ENCODE measurements at regions not wholly inside any gene's neighbourhood (a gene's known extent, or its start where the extent isn't known, plus 50 kb on each side); places are given as distances from the start of the nearest gene placed in this dataset.

DNA sequence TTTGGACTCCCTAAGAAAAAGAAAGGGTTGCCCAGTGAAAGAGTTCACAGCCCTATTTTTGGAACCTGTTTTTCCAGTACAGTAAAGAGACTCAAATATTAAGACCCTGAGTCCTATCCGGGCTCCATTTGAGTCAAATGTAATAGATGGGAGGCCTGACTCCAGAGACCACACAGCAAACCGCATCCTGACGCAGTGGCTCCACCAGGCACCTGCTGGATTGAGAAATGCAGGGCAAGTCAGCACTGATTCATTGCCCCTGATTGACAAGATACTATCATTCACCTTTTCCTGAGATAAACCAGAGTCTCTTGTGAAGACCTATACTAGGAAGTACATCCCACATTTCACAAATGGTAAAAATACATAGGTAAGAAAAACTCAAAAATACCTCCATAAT is 715.7 kb upstream of the SOX9 start:
- Histone ChIP-seq H3K4me2 (ENCODE audit: insufficient read depth, low read length) (no peak overlapping the region), H3K27me3 (ENCODE audit: control insufficient read depth in 2 of 2, insufficient read depth in 2 of 2, low read length in 2 of 2) (no peaks in the 10 kb centered on the region), H3K27ac (ENCODE audit: insufficient read depth, low read depth, low read length) (no peak overlapping the region), H4K20me1 (replicated peaks; ENCODE audit: control insufficient read depth, extremely low read depth, insufficient read depth, low read length) (no peaks in the 10 kb centered on the region), H3K79me2 (ENCODE audit: control insufficient read depth, insufficient read depth, low read length) (no peaks in the 10 kb centered on the region), H3K9me3 (replicated peaks; ENCODE audit: control insufficient read depth, insufficient read depth, low read length) (peaks cover 2% of the 10 kb centered on the region), H3K9ac (replicated peaks; ENCODE audit: extremely low read depth, insufficient read depth, low read length) (no peak overlapping the region), H3K4me3 (replicated peaks in 1 of 3; ENCODE audit: insufficient read depth in 1 of 3, low read depth in 1 of 3, low read length in 3 of 3) (no peak overlapping the region), H3K4me1 (ENCODE audit: control insufficient read depth, extremely low read depth, insufficient read depth, low read length) (no peaks in the 10 kb centered on the region), H3K9me1 (replicated peaks; ENCODE audit: control insufficient read depth, extremely low read depth, insufficient read depth, low read length) (no peaks in the 10 kb centered on the region), H2AFZ (ENCODE audit: low read depth, low read length) (no peak overlapping the region), H3K36me3 (ENCODE audit: control insufficient read depth in 2 of 2, extremely low read depth in 1 of 2, insufficient read depth in 2 of 2, low read length in 2 of 2) (no peaks in the 10 kb centered on the region)
- no peak for FAIRE-seq
- dilution Hi-C loops (cut with MboI; ENCODE audit: extremely low pct_ligation_motif_present, low sequenced_read_pairs): no loop called here
- POLR2A ChIA-PET: no interaction called here
- intact Hi-C loops (cut with micrococcal nuclease): no loop called here
- CTCF ChIA-PET: no interaction called here
- no TSS peak for BruUV-seq (replicated peaks)
- DNase-seq (ENCODE audit: low read depth, low spot score): no peak
- TF ChIP-seq POLR2AphosphoS5 (IDR thresholded peaks at IDR 0.05; ENCODE audit: insufficient read depth, low read depth, low read length) (no peak), POLR2A (IDR thresholded peaks at IDR 0.05; ENCODE audit: low read depth, low read length) (no peak), FOS (IDR thresholded peaks at IDR 0.05; ENCODE audit: borderline replicate concordance, insufficient read depth, low read length) (no peak), GATA2 (IDR thresholded peaks at IDR 0.05; ENCODE audit: insufficient read depth, insufficient read length, low read depth, low read length) (no peak), EZH2 (IDR thresholded peaks at IDR 0.05; ENCODE audit: borderline replicate concordance, low read depth, low read length, severe bottlenecking) (no peak), MYC (IDR thresholded peaks at IDR 0.05; ENCODE audit: low read depth, low read length) (no peak), JUN (IDR thresholded peaks at IDR 0.05; ENCODE audit: borderline replicate concordance, insufficient read depth, insufficient read length, low read depth) (no peak)
- TF ChIP-seq, protein P1, sequence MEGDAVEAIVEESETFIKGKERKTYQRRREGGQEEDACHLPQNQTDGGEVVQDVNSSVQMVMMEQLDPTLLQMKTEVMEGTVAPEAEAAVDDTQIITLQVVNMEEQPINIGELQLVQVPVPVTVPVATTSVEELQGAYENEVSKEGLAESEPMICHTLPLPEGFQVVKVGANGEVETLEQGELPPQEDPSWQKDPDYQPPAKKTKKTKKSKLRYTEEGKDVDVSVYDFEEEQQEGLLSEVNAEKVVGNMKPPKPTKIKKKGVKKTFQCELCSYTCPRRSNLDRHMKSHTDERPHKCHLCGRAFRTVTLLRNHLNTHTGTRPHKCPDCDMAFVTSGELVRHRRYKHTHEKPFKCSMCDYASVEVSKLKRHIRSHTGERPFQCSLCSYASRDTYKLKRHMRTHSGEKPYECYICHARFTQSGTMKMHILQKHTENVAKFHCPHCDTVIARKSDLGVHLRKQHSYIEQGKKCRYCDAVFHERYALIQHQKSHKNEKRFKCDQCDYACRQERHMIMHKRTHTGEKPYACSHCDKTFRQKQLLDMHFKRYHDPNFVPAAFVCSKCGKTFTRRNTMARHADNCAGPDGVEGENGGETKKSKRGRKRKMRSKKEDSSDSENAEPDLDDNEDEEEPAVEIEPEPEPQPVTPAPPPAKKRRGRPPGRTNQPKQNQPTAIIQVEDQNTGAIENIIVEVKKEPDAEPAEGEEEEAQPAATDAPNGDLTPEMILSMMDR (IDR thresholded peaks at IDR 0.05; ENCODE audit: extremely low read depth in 1 of 2, insufficient read depth in 1 of 2, low read depth in 1 of 2, low read length in 2 of 2): no peak
- TF ChIP-seq, protein P2, sequence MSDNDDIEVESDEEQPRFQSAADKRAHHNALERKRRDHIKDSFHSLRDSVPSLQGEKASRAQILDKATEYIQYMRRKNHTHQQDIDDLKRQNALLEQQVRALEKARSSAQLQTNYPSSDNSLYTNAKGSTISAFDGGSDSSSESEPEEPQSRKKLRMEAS (IDR thresholded peaks at IDR 0.05; ENCODE audit: insufficient read depth, insufficient read length): no peak

Data from endothelial cell of umbilical vein (primary cell).